Parathyroid adenoma (tissue), 2 donors: ENCODE measurements at regions not wholly inside any gene's neighbourhood (a gene's known extent, or its start where the extent isn't known, plus 50 kb on each side); places are given as distances from the start of the nearest gene placed in this dataset.

Experiments used
- H2AFZ ChIP-seq: fragments of 300-600 bp; sonication (generic); one replicate; pipeline ENCODE4 v1.7.0; 2017; ENCODE audit warnings: antibody characterized with exemption, mild to moderate bottlenecking
- H3K27ac ChIP-seq: fragments of 300-600 bp; sonication (generic); one replicate; pipeline ENCODE4 v1.7.0; 2017
- H3K27me3 ChIP-seq: fragments of 300-600 bp; sonication (generic); one replicate; pipeline ENCODE4 v1.7.0; 2017; ENCODE audit warnings: low read length; ENCODE audit not compliant: control insufficient read depth, insufficient read depth
- H3K36me3 ChIP-seq: fragments of 300-600 bp; sonication (generic); one replicate; pipeline ENCODE4 v1.7.0; 2017; ENCODE audit warnings: low read length; ENCODE audit not compliant: control insufficient read depth, insufficient read depth
- H3K4me1 ChIP-seq: fragments of 300-600 bp; sonication (generic); one replicate; pipeline ENCODE4 v1.7.0; 2017; ENCODE audit warnings: control low read depth
- H3K4me2 ChIP-seq: fragments of 300-600 bp; sonication (generic); one replicate; pipeline ENCODE4 v1.7.0; 2017; ENCODE audit warnings: low read length
- H3K4me3 ChIP-seq: fragments of 300-600 bp; sonication (generic); one replicate; pipeline ENCODE4 v1.7.0; 2017; ENCODE audit warnings: low read depth, low read length
- H3K79me2 ChIP-seq: fragments of 300-600 bp; sonication (generic); one replicate; pipeline ENCODE4 v1.7.0; 2017; ENCODE audit warnings: control low read depth
- H3K9ac ChIP-seq: fragments of 300-600 bp; sonication (generic); one replicate; pipeline ENCODE4 v1.7.0; 2017; ENCODE audit warnings: mild to moderate bottlenecking
- H3K9me3 ChIP-seq: fragments of 300-600 bp; sonication (generic); one replicate; pipeline ENCODE4 v1.7.0; 2017; ENCODE audit warnings: low read length; ENCODE audit not compliant: control insufficient read depth
- CTCF ChIP-seq: fragments of 300-600 bp; sonication (generic); IDR thresholded peaks from one replicate; pipeline ENCODE4 v1.7.0; 2017; ENCODE audit warnings: antibody characterized with exemption, mild to moderate bottlenecking
- donor health status: primary hyperparathyroidism.

GRCh38 chr18:61677435-61677970, 215.3 kb downstream of the RNF152 start:
- Histone ChIP-seq H3K9ac (no peak overlapping the region), H3K27me3 (no peaks in the 10 kb centered on the region), H3K79me2 (no peaks in the 10 kb centered on the region), H2AFZ (no peak overlapping the region), H3K9me3 (peaks cover 3% of the 10 kb centered on the region), H3K4me1 (no peaks in the 10 kb centered on the region), H3K36me3 (no peaks in the 10 kb centered on the region), H3K4me2 (no peak overlapping the region), H3K27ac (no peak overlapping the region), H3K4me3 (no peak overlapping the region)
- TF ChIP-seq CTCF = no peak

- no peaks in the 10 kb centered on the region for H3K79me2 ChIP-seq
- H3K4me1 ChIP-seq = no peaks in the 10 kb centered on the region
- no peaks in the 10 kb centered on the region for H3K36me3 ChIP-seq
- H3K9ac ChIP-seq = no peak overlapping the region
- no peak overlapping the region for H3K4me3 ChIP-seq
- no peaks in the 10 kb centered on the region for H3K27me3 ChIP-seq
- peaks cover 3% of the 10 kb centered on the region for H3K9me3 ChIP-seq
- H3K4me2 ChIP-seq = no peak overlapping the region
- no peak for TF ChIP-seq CTCF
- H3K27ac ChIP-seq = no peak overlapping the region
- H2AFZ ChIP-seq = no peak overlapping the region
These were observed 215.9 kb downstream of the RNF152 start for GRCh38 chr18:61676773-61677434.

- Histone ChIP-seq H3K9me3 (no peaks in the 10 kb centered on the region), H3K27me3 (no peaks in the 10 kb centered on the region), H2AFZ (no peak overlapping the region), H3K27ac (no peak overlapping the region), H3K4me2 (no peak overlapping the region), H3K4me1 (no peaks in the 10 kb centered on the region), H3K9ac (no peak overlapping the region), H3K36me3 (no peaks in the 10 kb centered on the region), H3K4me3 (no peak overlapping the region), H3K79me2 (no peaks in the 10 kb centered on the region)
- no peak for TF ChIP-seq CTCF
These were observed 223.5 kb downstream of the RNF152 start for GRCh38 chr18:61669320-61669719.

GRCh38 chr18:61666876-61667590, 225.8 kb downstream of the RNF152 start:
- Histone ChIP-seq H3K4me1 (no peaks in the 10 kb centered on the region), H3K27me3 (no peaks in the 10 kb centered on the region), H3K36me3 (no peaks in the 10 kb centered on the region), H3K9me3 (no peaks in the 10 kb centered on the region), H3K79me2 (no peaks in the 10 kb centered on the region), H3K4me2 (no peak overlapping the region), H3K4me3 (no peak overlapping the region), H3K27ac (no peak overlapping the region), H2AFZ (no peak overlapping the region), H3K9ac (no peak overlapping the region)
- no peak for TF ChIP-seq CTCF
